Colonic mucosa (tissue), 4 donors: ENCODE measurements at regions not wholly inside any gene's neighbourhood (a gene's known extent, or its start where the extent isn't known, plus 50 kb on each side); places are given as distances from the start of the nearest gene placed in this dataset.

Source experiments
- DNase-seq: peaks from one replicate; pipeline ENCODE4 v3.0.0-alpha.2; 2020
- H3K27ac ChIP-seq: fragments of 200-600 bp; one replicate; pipeline ENCODE4 v1.8.0; 2021
- H3K27me3 ChIP-seq: fragments of 200-600 bp; one replicate; pipeline ENCODE4 v1.8.0; 2021
- H3K36me3 ChIP-seq: fragments of 200-600 bp; one replicate; pipeline ENCODE4 v1.8.0; 2021
- H3K4me1 ChIP-seq: fragments of 200-600 bp; one replicate; pipeline ENCODE4 v1.8.0; 2021; ENCODE audit warnings: mild to moderate bottlenecking
- H3K4me3 ChIP-seq: fragments of 200-600 bp; one replicate; pipeline ENCODE4 v1.8.0; 2021
- H3K9ac ChIP-seq, 2 donors: one replicate each; pipeline ENCODE4 v1.7.0; 2013; ENCODE audit warnings: control low read depth in 2 of 2, low read depth in 2 of 2, low read length in 2 of 2
- H3K9me3 ChIP-seq: fragments of 200-600 bp; one replicate; pipeline ENCODE4 v1.8.0; 2021
- intact Hi-C: fragments of 100-400 bp; cut with DNase I; formaldehyde crosslinking; loops from one replicate; pipeline ENCODE4 v1.14.1; 2022
- TF ChIP-seq, protein P1 (sequence below): fragments of 200-600 bp; IDR thresholded peaks from one replicate; pipeline ENCODE4 v1.8.0; 2022; ENCODE audit warnings: antibody characterized with exemption, mild to moderate bottlenecking
- donor health status: healthy.
- donor health status: DM: no; HTN: no; CAD: no.
- donor health status: DM: no; HTN: no; CAD: no.

DNA sequence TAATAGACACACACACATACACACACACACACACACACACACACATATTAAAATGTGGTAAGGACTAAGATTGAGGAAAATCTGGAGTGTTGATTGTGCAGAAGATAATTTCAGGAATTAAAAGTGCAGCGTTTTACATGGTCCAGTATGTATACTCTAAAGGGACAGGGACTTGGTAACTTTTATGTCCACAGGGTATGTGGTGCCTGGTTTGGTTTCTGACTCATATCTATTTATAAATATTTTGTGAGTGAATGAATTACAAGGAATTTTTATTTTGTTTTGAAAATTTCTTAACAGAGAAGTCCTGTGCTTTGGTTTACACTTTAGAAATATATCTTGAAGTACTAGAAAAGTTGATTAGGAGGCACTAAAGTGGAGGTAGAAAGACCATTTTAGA, 287.7 kb upstream of the NXPH2 start:
- Histone ChIP-seq H3K27ac (no peak overlapping the region), H3K4me1 (no peaks in the 10 kb centered on the region), H3K9me3 (no peaks in the 10 kb centered on the region), H3K4me3 (no peak overlapping the region), H3K36me3 (no peaks in the 10 kb centered on the region), H3K27me3 (no peaks in the 10 kb centered on the region), H3K9ac (no peak overlapping the region)
- intact Hi-C loops: no loop called here
- no peak for DNase-seq
- TF ChIP-seq, protein P1, sequence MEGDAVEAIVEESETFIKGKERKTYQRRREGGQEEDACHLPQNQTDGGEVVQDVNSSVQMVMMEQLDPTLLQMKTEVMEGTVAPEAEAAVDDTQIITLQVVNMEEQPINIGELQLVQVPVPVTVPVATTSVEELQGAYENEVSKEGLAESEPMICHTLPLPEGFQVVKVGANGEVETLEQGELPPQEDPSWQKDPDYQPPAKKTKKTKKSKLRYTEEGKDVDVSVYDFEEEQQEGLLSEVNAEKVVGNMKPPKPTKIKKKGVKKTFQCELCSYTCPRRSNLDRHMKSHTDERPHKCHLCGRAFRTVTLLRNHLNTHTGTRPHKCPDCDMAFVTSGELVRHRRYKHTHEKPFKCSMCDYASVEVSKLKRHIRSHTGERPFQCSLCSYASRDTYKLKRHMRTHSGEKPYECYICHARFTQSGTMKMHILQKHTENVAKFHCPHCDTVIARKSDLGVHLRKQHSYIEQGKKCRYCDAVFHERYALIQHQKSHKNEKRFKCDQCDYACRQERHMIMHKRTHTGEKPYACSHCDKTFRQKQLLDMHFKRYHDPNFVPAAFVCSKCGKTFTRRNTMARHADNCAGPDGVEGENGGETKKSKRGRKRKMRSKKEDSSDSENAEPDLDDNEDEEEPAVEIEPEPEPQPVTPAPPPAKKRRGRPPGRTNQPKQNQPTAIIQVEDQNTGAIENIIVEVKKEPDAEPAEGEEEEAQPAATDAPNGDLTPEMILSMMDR: no peak

DNA sequence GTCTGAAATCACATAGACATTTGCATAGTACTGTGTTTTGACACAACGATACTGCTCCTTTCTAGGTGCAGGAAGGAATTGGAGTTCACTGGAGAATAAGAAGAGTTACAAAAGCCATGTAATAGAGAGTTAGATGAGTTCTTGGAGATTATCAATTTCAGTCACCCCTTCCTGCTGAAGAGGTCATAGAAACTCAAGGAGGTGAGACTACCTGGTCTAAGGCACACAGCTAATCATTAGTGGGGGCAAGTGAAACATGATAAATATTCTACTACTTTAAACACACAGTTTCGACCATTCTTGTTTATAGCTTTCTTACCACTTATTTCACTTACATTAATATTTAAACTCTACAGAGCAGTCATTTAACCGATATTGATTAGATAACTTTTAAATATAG, 286.9 kb upstream of the NXPH2 start:
- no peaks in the 10 kb centered on the region for H3K4me1 ChIP-seq
- TF ChIP-seq, protein P1: no peak
- H3K27me3 ChIP-seq: no peaks in the 10 kb centered on the region
- H3K36me3 ChIP-seq: no peaks in the 10 kb centered on the region
- no peak for DNase-seq
- no peaks in the 10 kb centered on the region for H3K9me3 ChIP-seq
- no peak overlapping the region for H3K9ac ChIP-seq
- intact Hi-C loops: no loop called here
- H3K4me3 ChIP-seq: no peak overlapping the region
- H3K27ac ChIP-seq: no peak overlapping the region

DNA sequence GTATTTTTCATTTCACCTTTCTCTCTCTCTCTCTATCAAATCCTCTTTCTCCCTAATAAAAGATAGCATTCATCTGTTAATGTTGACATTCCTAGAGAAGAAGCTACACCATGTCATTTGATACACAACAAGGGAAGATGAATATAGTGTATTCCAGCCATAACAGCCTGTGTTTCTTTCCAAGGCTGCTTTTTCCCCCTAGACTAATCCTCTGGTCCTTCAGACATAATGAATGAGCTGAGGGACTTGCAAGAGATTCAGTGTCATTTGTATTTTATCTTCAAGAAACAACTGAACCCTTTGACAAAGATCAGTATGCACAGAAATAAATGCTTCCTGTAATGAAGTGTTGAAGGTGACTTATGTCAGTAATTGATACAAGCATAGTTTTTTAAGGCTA, 284.0 kb upstream of the NXPH2 start:
- intact Hi-C loops: no loop called here
- no peaks in the 10 kb centered on the region for H3K9me3 ChIP-seq
- H3K27me3 ChIP-seq: no peaks in the 10 kb centered on the region
- no peak for DNase-seq
- H3K36me3 ChIP-seq: no peaks in the 10 kb centered on the region
- H3K4me1 ChIP-seq: no peaks in the 10 kb centered on the region
- no peak overlapping the region for H3K4me3 ChIP-seq
- H3K9ac ChIP-seq: no peak overlapping the region
- no peak overlapping the region for H3K27ac ChIP-seq
- TF ChIP-seq, protein P1: no peak

DNA sequence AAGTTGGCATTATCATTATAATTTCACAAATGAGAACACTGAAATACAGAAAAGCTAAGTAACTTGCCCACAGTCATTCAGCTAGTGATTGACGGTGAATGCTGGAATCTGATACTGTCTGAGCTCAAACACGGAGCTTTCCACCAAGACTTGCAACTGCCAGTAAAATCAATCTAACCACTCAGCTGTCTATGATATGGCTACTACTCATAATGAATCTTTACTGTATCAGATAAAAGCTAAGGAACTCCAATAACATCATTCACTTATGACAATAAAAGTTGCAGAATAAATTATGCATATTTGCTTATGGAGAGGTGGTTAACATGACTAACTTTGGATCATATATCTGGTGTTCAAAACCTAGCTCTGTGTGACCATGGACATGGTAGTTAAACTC, 279.4 kb upstream of the NXPH2 start:
- Histone ChIP-seq H3K4me1 (no peaks in the 10 kb centered on the region), H3K36me3 (no peaks in the 10 kb centered on the region), H3K9ac (no peak overlapping the region), H3K27ac (no peak overlapping the region), H3K9me3 (no peaks in the 10 kb centered on the region), H3K27me3 (no peaks in the 10 kb centered on the region), H3K4me3 (no peak overlapping the region)
- intact Hi-C loops: no loop called here
- DNase-seq: no peak
- TF ChIP-seq, protein P1: no peak

DNA sequence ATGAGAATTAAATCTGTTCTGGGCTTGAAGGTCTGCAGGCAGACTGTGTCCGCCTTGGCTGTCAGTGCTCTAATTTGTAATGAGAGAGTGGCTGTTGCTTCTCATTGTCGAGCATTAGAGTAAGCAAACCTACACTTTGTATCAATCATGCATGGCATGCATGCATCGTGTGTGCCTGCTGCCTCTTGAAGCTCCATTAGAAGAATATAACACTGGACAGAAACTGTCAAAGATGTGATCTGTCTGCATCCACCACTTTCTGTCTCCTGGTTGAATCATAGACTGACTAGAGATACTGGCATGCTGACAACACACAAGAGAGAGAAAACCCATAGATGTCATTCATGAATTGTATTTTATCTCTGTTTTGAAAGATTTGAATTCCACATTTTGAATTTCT, 275.0 kb upstream of the NXPH2 start:
- H3K9ac ChIP-seq: no peak overlapping the region
- H3K27me3 ChIP-seq: no peaks in the 10 kb centered on the region
- no peak overlapping the region for H3K27ac ChIP-seq
- H3K4me1 ChIP-seq: no peaks in the 10 kb centered on the region
- no peaks in the 10 kb centered on the region for H3K36me3 ChIP-seq
- H3K4me3 ChIP-seq: no peak overlapping the region
- H3K9me3 ChIP-seq: no peaks in the 10 kb centered on the region
- intact Hi-C loops: no loop called here
- DNase-seq: no peak
- TF ChIP-seq, protein P1: no peak

DNA sequence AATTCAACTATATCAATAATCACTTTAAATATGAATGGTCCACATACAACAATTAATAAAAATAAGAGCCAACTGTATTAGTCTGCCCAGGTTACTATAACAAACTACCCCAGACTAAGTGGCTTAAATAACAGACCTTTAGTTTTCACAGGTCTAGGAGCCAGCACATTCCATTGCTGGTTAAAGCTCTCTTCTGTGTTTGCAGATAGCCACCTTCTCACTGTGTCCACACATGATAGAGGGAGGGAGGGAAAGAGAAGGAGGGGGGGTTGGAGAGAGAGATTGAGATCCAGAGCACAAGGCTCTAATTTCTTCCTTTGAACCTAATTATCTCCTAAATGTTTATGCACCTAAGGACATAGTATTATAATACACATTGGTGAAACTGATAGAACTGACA, 267.8 kb upstream of the NXPH2 start:
- intact Hi-C loops: no loop called here
- H3K4me1 ChIP-seq: no peaks in the 10 kb centered on the region
- no peak overlapping the region for H3K9ac ChIP-seq
- no peak overlapping the region for H3K27ac ChIP-seq
- H3K4me3 ChIP-seq: no peak overlapping the region
- no peaks in the 10 kb centered on the region for H3K27me3 ChIP-seq
- TF ChIP-seq, protein P1: no peak
- no peaks in the 10 kb centered on the region for H3K9me3 ChIP-seq
- no peak for DNase-seq
- no peaks in the 10 kb centered on the region for H3K36me3 ChIP-seq
